ENCODE measurements at regions not wholly inside any gene's neighbourhood (a gene's known extent, or its start where the extent isn't known, plus 50 kb on each side); places are given as distances from the start of the nearest gene placed in this dataset.

- peaks cover 59 to 67% of the 10 kb centered on the region in 2 experiments for H3K4me1 ChIP-seq (ENCODE audit: control insufficient read depth in 1 of 2, insufficient read depth in 1 of 2, low read depth in 1 of 2, low read length in 1 of 2)
- H3K27ac ChIP-seq = peak overlapping the region; percentile 75
These were observed 75.8 kb downstream of the CEBPB start for GRCh38 chr20:50266293-50267040.

DNA sequence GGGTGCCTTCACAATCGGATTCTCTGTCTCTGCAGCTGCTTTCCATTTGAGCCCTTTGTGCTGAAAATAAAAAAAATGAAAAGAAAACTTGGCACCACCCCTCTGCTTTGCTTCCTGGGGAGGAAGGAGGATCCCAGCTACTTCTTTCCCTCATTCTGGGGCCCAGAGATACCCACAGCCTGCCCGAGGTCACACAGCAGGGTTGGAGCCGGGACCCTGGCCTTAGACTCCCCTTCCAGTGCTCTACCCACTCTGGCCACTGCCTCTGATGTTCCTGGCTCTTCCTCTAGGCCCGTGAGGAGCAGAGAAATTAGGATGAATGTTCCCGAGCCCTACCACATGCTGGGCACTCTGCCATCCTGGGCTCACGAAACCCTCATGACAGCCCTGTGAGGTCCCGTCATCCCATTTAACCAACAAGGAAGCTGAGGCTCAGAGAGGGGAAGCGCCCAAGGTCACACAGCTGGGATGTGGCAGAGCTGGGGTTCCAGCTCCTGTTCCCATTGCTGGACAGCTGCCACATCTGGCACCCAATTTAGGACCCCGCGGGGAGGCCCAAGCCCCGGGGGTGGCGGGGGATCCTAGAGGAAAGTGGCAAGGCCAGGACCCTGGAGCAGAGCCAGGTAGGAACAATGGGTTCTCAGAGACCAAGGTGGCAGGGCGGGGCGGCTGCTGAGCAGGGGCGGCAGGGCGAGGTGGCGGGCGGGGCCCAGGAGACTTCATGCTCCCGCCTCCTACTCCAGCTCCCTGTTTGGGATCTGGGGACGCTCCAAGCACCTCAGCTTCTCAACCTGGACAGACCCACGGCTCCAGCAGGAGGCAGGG is 76.6 kb downstream of the CEBPB start:
- Histone ChIP-seq H3K4me1 (ENCODE audit: control insufficient read depth in 1 of 2, insufficient read depth in 1 of 2, low read depth in 1 of 2, low read length in 1 of 2) (peaks cover 64 to 72% of the 10 kb centered on the region in 2 experiments), H3K4me3 (ENCODE audit: low read depth in 1 of 2, low read length in 1 of 2) (no peak overlapping the region), H3K27ac (peak overlapping the region; percentile 75)

More at GRCh38 chr20:50266293-50267040, 75.8 kb downstream of the CEBPB start:
- Histone ChIP-seq H3K36me3 (no peaks in the 10 kb centered on the region), H3K9me3 (no peaks in the 10 kb centered on the region), H3K4me3 (ENCODE audit: low read depth in 1 of 2, low read length in 1 of 2) (no peak overlapping the region), H3K27me3 (no peaks in the 10 kb centered on the region)
- TF ChIP-seq CTCF (IDR thresholded peaks at IDR 0.05) = no peak

DNA sequence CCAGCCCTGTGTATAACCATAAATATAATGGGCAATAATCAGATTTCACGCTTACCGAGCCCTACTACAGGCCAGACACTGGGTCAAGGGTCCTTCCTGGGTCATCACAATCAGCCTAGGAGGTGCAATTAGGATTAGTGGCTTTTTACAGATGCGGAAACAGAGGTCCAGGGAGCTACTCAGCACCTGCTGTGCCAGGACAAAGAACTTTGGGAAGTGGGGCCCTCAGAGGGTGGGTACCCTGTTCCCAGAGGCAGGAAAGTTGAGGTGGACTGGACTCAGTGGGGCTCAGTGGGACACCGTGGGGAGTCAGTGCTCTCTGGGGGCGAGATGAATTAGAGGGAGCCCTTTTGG is 77.2 kb downstream of the CEBPB start:
- Histone ChIP-seq H3K36me3 (no peaks in the 10 kb centered on the region), H3K27ac (peak overlapping the region; percentile 100), H3K27me3 (no peaks in the 10 kb centered on the region), H3K4me3 (ENCODE audit: low read depth in 1 of 2, low read length in 1 of 2) (no peak overlapping the region), H3K9me3 (no peaks in the 10 kb centered on the region), H3K4me1 (ENCODE audit: control insufficient read depth in 1 of 2, insufficient read depth in 1 of 2, low read depth in 1 of 2, low read length in 1 of 2) (peaks cover 70 to 78% of the 10 kb centered on the region in 2 experiments)
- no peak for TF ChIP-seq CTCF (IDR thresholded peaks at IDR 0.05)

More for the DNA sequence above, 76.6 kb downstream of the CEBPB start:
- no peaks in the 10 kb centered on the region for H3K36me3 ChIP-seq
- no peaks in the 10 kb centered on the region for H3K9me3 ChIP-seq
- H3K27me3 ChIP-seq = no peaks in the 10 kb centered on the region
- no peak for TF ChIP-seq CTCF (IDR thresholded peaks at IDR 0.05)

- Histone ChIP-seq H3K36me3 (no peaks in the 10 kb centered on the region), H3K4me1 (ENCODE audit: control insufficient read depth in 1 of 2, insufficient read depth in 1 of 2, low read depth in 1 of 2, low read length in 1 of 2) (peaks cover 85 to 93% of the 10 kb centered on the region in 2 experiments), H3K27me3 (no peaks in the 10 kb centered on the region), H3K27ac (peak overlapping the region; percentile 100), H3K9me3 (no peaks in the 10 kb centered on the region), H3K4me3 (ENCODE audit: low read depth in 1 of 2, low read length in 1 of 2) (peak overlapping the region in 1 of 2 experiments; percentile 74)
- TF ChIP-seq CTCF (IDR thresholded peaks at IDR 0.05) = no peak
These were observed 78.7 kb downstream of the CEBPB start for GRCh38 chr20:50269091-50270033.

GRCh38 chr20:50270034-50270395 is 79.4 kb downstream of the CEBPB start:
- TF ChIP-seq CTCF (IDR thresholded peaks at IDR 0.05) = no peak
- Histone ChIP-seq H3K27me3 (no peaks in the 10 kb centered on the region), H3K36me3 (no peaks in the 10 kb centered on the region), H3K9me3 (no peaks in the 10 kb centered on the region), H3K4me3 (ENCODE audit: low read depth in 1 of 2, low read length in 1 of 2) (peak overlapping the region; percentile 22 to 74), H3K27ac (peak overlapping the region; percentile 100), H3K4me1 (ENCODE audit: control insufficient read depth in 1 of 2, insufficient read depth in 1 of 2, low read depth in 1 of 2, low read length in 1 of 2) (peaks cover 91 to 95% of the 10 kb centered on the region in 2 experiments)
